GM21381 (cell line): ENCODE measurements at regions not wholly inside any gene's neighbourhood (a gene's known extent, or its start where the extent isn't known, plus 50 kb on each side); places are given as distances from the start of the nearest gene placed in this dataset.

ENCODE experiments used
- ATAC-seq: cut with Tn5 transposase; IDR thresholded peaks from one replicate; pipeline ENCODE4 v1.9.1; 2021; ENCODE audit warnings: mild to moderate bottlenecking, moderate library complexity; ENCODE audit not compliant: unreplicated experiment

GRCh38 chr3:193844472-193844871 is 251.5 kb downstream of the OPA1 start:
- ATAC-seq = no peak

- ATAC-seq = no peak
Observed at GRCh38 chr3:193845144-193845543, 252.1 kb downstream of the OPA1 start.

- ATAC-seq = no peak
Observed at GRCh38 chr3:193846569-193846968, 253.6 kb downstream of the OPA1 start.

GRCh38 chr3:193847402-193847801 is 254.4 kb downstream of the OPA1 start:
- no peak for ATAC-seq

GRCh38 chr3:193848547-193848946 is 255.5 kb downstream of the OPA1 start:
- ATAC-seq = no peak

- ATAC-seq = no peak
Observed at GRCh38 chr3:193850084-193850619, 257.1 kb downstream of the OPA1 start.

- no peak for ATAC-seq
Observed at GRCh38 chr3:193851428-193851847, 258.4 kb downstream of the OPA1 start.

- no peak for ATAC-seq
Observed at GRCh38 chr3:193851941-193852674, 259.1 kb downstream of the OPA1 start.

- ATAC-seq = no peak
Observed at GRCh38 chr3:193852901-193853300, 259.9 kb downstream of the OPA1 start.

- no peak for ATAC-seq
Observed at GRCh38 chr3:193853511-193854219, 260.7 kb downstream of the OPA1 start.

GRCh38 chr3:193857996-193858395 is 265.0 kb downstream of the OPA1 start:
- ATAC-seq = no peak

- no peak for ATAC-seq
Observed at GRCh38 chr3:193859195-193859594, 266.2 kb downstream of the OPA1 start.

- ATAC-seq = no peak
Observed at GRCh38 chr3:193861012-193861411, 268.0 kb downstream of the OPA1 start.

GRCh38 chr3:193862843-193863242 is 269.8 kb downstream of the OPA1 start:
- ATAC-seq = no peak

GRCh38 chr3:193863657-193864357 is 270.8 kb downstream of the OPA1 start:
- ATAC-seq = no peak

- ATAC-seq = peak; percentile 70
Observed at GRCh38 chr3:193865339-193865738, 270.6 kb upstream of the HES1 start.

- no peak for ATAC-seq
Observed at GRCh38 chr3:193865896-193866480, 270.0 kb upstream of the HES1 start.

GRCh38 chr3:193868590-193868989 is 267.4 kb upstream of the HES1 start:
- ATAC-seq = no peak

GRCh38 chr3:193869221-193870201 is 266.4 kb upstream of the HES1 start:
- no peak for ATAC-seq
